Stimulated activated CD4-positive, alpha-beta T cell treated with anti-CD3 and anti-CD28 coated beads, Interleukin-12 subunit alpha, Interleukin-12 subunit beta, amount 100 ng/mL, for 48 hours (primary cell): ENCODE measurements at regions not wholly inside any gene's neighbourhood (a gene's known extent, or its start where the extent isn't known, plus 50 kb on each side); places are given as distances from the start of the nearest gene placed in this dataset.

Experiments
- DNase-seq, 3 donors: peaks; one replicate each; pipeline ENCODE4 v3.0.0-alpha.2; 2020; ENCODE audit warnings: low read depth in 2 of 3, low spot score in 1 of 3

DNA sequence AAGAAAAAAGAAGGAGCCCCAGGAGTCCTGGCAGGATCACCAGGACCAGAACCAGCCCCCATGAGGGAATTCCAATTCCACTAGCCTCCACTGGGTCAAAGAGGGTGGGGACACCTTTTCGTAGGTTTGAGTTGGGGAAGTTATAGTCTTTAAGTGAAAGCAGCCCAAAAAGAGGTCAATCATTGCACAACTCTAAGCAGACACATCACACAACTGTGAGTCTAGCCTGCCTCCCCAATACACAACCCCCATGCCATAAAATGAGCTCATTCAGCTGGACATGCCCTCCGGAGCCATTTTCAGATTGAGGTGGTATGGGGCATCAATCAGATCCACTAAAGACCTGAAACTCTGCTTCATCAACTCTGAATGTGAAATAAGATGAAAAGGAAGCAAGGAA lies 179.9 kb downstream of the NPHP4 start:
- no peak for DNase-seq

- no peak for DNase-seq
Measured at GRCh38 chr1:5811419-5811818, 180.8 kb downstream of the NPHP4 start.

DNA sequence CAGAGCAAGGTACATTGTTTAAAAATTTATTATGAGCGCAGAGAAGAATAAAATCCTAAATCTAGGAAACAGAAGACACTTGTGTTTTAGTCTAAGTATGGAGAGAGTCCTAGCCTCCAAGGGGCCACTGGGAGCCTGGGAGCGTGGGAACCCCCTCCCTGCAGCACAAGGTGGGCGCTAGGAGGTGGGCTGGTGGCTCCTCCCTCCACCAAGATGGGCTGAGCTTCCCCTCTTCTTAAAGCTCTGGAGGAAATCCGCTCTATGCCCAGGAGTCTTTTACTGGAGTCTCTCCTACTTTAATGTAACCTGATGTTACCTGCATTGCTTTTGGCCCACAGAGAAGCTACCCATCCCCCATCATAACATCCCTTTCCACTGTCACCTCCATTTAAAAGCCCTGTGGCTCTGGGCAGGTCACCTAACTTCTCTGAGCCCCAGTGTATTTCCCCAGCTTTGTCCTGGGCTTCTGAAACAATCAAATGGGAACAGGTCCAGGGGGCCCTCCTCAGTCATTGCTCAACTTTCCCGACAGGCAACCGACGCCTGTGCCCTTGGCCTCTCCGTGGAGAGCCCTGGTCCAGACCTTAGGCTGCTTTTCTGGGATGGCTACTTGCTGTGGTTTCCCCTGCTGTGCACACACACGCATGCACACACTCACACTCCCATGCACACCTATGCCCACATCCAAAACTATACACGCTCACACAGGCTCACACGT lies 181.5 kb downstream of the NPHP4 start:
- DNase-seq = no peak

- no peak for DNase-seq
Measured at GRCh38 chr1:5810131-5810530, 182.1 kb downstream of the NPHP4 start.

DNA sequence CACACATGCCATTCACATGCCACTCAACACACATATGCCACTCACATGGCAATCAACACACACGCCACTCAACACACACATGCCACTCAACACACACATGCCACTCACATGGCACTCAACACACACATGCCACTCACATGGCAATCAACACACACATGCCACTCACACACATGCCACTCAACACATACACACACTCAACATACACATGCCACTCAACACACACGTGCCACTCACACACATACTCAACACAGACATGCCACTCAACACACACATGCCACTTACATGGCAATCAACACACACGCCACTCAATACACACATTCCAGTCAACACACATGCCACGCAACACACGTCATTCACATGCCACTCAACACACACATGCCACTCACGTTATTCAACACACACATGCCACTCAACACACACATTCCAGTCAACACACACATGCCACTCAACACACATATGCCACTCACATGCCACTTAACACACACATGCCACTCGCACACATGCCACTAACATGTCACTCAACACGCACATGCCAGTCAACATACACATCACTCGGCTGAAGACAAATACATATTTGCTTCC lies 182.9 kb downstream of the NPHP4 start:
- DNase-seq = no peak

DNA sequence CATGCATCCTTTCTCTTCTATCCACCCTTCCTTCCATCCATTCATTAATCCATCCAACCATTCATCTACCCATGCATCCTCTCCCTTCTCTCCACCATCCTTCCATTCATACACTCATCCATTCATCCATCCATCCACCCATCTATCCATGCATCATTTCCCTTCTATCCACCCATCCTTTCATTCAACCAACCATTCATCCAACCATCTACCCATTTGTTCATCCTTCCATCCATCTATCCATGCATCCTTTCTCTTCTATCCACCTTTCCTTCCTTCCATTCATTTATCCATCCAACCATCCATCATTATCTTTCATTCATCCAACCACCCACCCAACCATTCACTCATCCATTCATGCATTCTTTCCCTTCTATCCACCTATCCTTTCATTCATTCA lies 188.4 kb downstream of the NPHP4 start:
- no peak for DNase-seq

GRCh38 chr1:5802606-5803005 lies 189.6 kb downstream of the NPHP4 start:
- DNase-seq = no peak

DNA sequence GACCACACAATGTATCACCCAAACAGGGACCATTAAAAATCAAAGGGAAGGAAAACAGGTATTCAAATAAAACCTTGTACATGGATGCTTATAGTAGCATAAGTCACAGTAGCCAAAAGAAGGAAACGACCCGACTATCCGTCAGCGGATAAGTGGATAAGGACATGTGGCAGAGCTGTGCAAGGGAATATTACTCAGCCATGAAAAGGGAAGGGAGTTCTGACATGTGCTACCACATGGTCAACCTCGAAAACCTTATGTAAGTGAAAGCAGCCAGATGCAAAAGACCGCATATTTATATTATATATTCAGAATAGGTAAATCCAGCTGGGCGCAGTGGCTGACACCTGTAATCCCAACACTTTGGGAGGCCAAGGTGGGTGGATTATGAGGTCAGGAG lies 193.3 kb downstream of the NPHP4 start:
- no peak for DNase-seq

DNA sequence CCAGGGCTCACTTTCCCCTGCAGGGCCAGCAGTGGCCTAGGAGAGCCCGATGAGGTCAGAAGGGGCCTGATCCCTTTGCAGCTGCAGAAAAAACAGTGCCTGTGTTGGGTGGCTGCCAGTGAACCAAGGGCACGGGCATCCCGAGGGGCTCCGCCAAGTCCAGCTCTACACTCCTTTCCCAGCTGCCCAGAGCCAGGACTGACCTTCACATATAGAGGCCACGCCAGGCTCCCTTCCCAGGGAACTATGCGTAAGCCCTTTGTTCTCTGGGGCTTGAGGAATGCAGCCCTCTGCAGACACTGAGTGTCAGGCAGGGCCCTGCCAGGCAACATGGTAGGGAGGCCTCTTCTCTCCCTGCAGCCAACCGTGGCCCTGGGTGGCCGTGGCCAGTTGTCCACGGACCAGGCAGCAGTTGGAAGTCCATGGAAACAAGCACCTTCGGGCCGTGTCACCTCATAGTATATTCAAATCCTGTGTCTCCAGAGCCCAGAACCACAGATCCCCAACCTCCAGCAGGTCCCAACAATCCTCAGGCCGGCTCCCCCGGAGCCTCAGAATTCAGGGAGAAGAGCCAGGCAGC lies 194.0 kb downstream of the NPHP4 start:
- DNase-seq = no peak

GRCh38 chr1:5796028-5796427 lies 196.2 kb downstream of the NPHP4 start:
- no peak for DNase-seq

DNA sequence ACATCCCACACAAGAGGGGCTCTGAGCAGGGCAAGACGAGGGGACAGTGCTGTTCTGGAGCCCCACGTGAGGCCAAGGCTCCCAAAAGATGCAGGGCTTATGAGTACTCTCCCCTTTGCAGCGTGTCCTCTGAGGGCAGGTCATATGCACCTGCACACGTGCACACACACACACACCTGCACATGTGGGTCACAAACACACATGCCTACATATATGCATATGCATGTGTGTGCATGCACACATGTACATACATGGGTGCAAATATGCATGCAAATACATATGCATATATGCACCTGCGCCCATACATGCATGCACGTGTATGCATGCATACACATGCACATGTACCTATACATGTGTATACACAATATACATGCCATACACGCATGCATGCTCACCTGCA lies 197.9 kb downstream of the NPHP4 start:
- DNase-seq = no peak

GRCh38 chr1:5793516-5793915 lies 198.7 kb downstream of the NPHP4 start:
- DNase-seq = no peak

DNA sequence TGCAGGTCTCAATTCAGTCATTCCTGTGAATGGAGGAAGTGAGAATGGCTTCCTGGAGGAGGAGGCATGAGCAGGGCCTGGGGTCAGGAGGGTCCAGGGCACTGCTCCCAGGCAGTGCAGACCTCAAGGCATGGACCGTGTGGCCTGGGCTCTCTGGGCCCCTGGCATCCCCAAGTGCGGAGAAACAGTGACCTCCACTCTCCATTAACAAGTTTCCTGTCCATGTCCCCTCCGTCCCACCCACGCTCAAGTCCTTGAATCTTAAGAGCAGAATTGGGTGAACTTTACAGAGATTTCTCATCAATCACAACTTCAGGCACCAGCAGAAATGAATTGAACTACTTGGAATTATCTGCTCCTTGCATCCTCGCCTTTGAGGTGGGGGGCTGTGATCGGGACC lies 211.1 kb downstream of the NPHP4 start:
- no peak for DNase-seq

GRCh38 chr1:5780324-5780716 lies 211.9 kb downstream of the NPHP4 start:
- no peak for DNase-seq

DNA sequence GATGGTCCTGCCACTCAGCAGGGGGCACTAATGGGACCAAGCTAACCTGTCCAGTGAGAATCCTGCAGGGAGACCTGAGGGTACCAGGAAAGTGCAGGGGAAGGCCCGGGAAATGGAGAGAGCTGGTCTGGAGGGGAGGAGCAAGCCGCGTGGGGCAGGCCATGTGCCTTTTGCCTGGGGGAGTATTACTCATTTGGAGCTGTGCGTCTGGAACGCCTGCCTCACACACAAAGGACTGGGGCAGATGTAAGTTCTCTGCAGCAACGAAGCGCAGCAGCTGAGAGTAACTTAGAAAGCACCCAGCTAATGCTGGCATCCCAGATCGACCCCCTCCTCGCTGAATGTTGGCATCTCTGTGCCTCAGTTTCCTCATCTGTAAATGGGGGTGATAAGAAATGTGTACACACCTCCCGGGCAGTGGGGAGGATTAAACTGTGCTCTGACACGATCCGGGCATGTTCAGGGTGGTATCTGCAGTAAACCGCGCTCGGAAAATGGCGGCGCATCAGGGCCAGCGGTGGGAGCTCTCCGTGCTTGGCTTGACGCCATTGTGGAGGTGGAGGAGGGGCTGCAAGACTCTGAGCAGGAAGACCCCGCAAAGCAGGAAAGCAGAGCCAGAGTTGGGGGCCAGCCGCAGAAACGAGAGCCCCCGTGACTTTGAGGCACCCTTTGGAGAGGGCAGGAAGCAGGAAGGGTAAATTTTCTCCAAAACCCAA lies 212.5 kb downstream of the NPHP4 start:
- DNase-seq = no peak

DNA sequence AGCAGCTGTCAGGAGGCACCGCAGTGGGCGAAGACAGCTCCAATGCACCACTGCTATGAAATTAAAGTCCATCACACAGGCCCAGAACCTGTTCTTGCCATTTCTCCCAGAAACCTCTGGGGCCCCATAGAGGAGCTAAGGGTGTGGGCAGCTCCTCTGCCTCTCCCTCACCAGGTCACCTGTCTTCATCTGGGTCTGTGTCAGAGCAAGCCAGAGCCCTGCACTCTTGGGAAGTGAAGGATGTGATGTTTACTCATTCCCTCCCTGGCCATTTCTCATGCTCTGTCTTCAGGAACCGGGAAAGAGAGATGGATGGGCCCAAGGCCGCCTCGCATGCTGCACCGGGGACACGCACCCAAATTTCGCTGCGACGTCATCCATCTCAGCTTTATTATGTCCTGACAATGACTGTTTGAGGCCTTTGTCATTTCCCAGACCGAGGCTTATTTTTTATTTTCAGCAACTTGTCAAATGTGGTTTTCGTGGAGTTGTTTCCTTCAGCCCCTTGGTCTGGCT lies 216.1 kb downstream of the NPHP4 start:
- DNase-seq = no peak

GRCh38 chr1:5774019-5774418 lies 218.2 kb downstream of the NPHP4 start:
- no peak for DNase-seq

GRCh38 chr1:5771788-5772187 lies 220.4 kb downstream of the NPHP4 start:
- no peak for DNase-seq

- no peak for DNase-seq
Measured at GRCh38 chr1:5770981-5771765, 221.1 kb downstream of the NPHP4 start.

DNA sequence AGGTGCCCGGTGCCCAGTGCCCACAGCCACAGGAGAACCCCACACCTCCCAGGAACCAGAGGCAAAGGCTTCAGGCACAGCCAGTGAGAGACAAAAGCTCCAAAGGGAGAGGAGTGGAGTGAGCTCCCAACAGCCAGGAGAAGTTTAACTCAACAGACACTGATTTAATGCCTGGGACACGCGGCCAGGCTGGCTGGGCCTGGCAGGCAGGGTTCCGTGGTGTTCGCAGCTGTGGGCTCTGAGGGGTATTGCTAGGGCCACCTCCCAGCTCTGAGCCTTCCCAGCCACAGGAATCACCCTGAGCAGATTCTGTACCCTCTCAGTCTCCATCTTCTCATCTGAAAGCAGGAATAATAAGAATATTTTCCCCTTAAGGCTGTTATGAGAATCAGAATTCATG lies 222.5 kb downstream of the NPHP4 start:
- no peak for DNase-seq

GRCh38 chr1:5769146-5769545 lies 223.1 kb downstream of the NPHP4 start:
- no peak for DNase-seq
